B cell (primary cell): ENCODE measurements at regions not wholly inside any gene's neighbourhood (a gene's known extent, or its start where the extent isn't known, plus 50 kb on each side); places are given as distances from the start of the nearest gene placed in this dataset.

Experiments used
- ATAC-seq: fragments of 200-7000 bp; cut with Tn5 transposase; one replicate; pipeline ENCODE4 v1.10.0; 2021; ENCODE audit warnings: low read depth, mild to moderate bottlenecking, moderate number of reproducible peaks, moderate library complexity
- CTCF ChIA-PET: fragments of 350-600 bp; sonication (Branson Sonifier 250); formaldehyde crosslinking; loops from one replicate; lab custom pipeline; 2021; ENCODE audit warnings: antibody characterized with exemption, inconsistent platforms; lab: Charles Lee
- POLR2A ChIA-PET: fragments of 350-600 bp; sonication (Branson Sonifier 250); formaldehyde crosslinking; loops from one replicate; lab custom pipeline; 2021; ENCODE audit warnings: antibody characterized with exemption; lab: Charles Lee
- DNase-seq: peaks from one replicate; pipeline ENCODE4 v3.0.0; 2013
- H2AFZ ChIP-seq: 2 replicates; pipeline ENCODE4 v1.6.1; 2012; ENCODE audit warnings: mild to moderate bottlenecking, low read depth, low read length; ENCODE audit not compliant: insufficient read depth, poor library complexity, severe bottlenecking
- H3K27ac ChIP-seq, 2 donors: 1 replicate in 1 of 2; 2 replicates in 1 of 2; pipeline ENCODE4 v1.5.1; 2012 to 2013; ENCODE audit warnings: low read length in 2 of 2, mild to moderate bottlenecking in 2 of 2, moderate library complexity in 1 of 2
- H3K27me3 ChIP-seq, 4 experiments: fragments of 200-600 bp in 1 of 4; sonication (generic) in 1 of 4; replicated peaks in 1 of 4; 1 replicate in 2 of 4; 2 replicates in 2 of 4; pipeline versions ENCODE4 v1.6.1 to v1.7.0; 2013 to 2016; ENCODE audit warnings: low read length in 3 of 4, mild to moderate bottlenecking in 2 of 4, mixed read lengths in 1 of 4, moderate library complexity in 1 of 4; ENCODE audit not compliant: insufficient read depth in 4 of 4, control insufficient read depth in 3 of 4; ENCODE audit errors: control extremely low read depth in 1 of 4
- H3K36me3 ChIP-seq, 2 experiments: replicated peaks in 1 of 2; 1 replicate in 1 of 2; 2 replicates in 1 of 2; pipeline versions ENCODE4 v1.6.1 to v1.7.1; 2013; ENCODE audit warnings: low read length in 1 of 2; ENCODE audit not compliant: insufficient read depth in 2 of 2, control insufficient read depth in 1 of 2; ENCODE audit errors: control extremely low read depth in 1 of 2, extremely low read depth in 1 of 2
- H3K4me1 ChIP-seq, 2 donors: fragments of 200-600 bp in 1 of 2; sonication (generic) in 1 of 2; 1 replicate in 1 of 2; 2 replicates in 1 of 2; pipeline versions ENCODE4 v1.5.1 to v1.6.1; 2013 to 2017; ENCODE audit warnings: low read length in 2 of 2; ENCODE audit not compliant: control insufficient read depth in 2 of 2, insufficient read depth in 2 of 2
- H3K4me2 ChIP-seq: replicated peaks from 2 replicates; pipeline ENCODE3; 2012; ENCODE audit warnings: mild to moderate bottlenecking, low read depth, low read length; ENCODE audit not compliant: poor library complexity, severe bottlenecking
- H3K4me3 ChIP-seq, 5 experiments: fragments of 200-600 bp in 1 of 5; sonication (generic) in 1 of 5; 1 replicate in 3 of 5; 2 replicates in 2 of 5; pipeline versions ENCODE4 v1.5.1 to v1.7.0; 2011 to 2016; ENCODE audit warnings: low read length in 4 of 5, mild to moderate bottlenecking in 4 of 5, low read depth in 2 of 5, control low read depth in 1 of 5, moderate library complexity in 1 of 5; ENCODE audit not compliant: insufficient read depth in 1 of 5; ENCODE audit errors: control extremely low read depth in 1 of 5, extremely low read depth in 1 of 5
- H3K79me2 ChIP-seq: fragments of 200-600 bp; sonication (generic); one replicate; pipeline ENCODE4 v1.6.0; 2016; ENCODE audit warnings: low read length; ENCODE audit not compliant: control insufficient read depth, insufficient read depth
- H3K9ac ChIP-seq: fragments of 200-600 bp; sonication (generic); 2 replicates; pipeline ENCODE4 v1.6.1; 2017; ENCODE audit warnings: mild to moderate bottlenecking, low read length, moderate library complexity
- H3K9me3 ChIP-seq, 3 donors: one replicate each; pipeline versions ENCODE4 v1.6.1 to v1.7.1; 2013; ENCODE audit warnings: low read length in 2 of 3; ENCODE audit not compliant: control insufficient read depth in 2 of 3, insufficient read depth in 1 of 3; ENCODE audit errors: control extremely low read depth in 1 of 3
- H4K20me1 ChIP-seq: 2 replicates; pipeline ENCODE4 v1.6.0; 2012; ENCODE audit warnings: mild to moderate bottlenecking, low read length; ENCODE audit not compliant: insufficient read depth, control insufficient read depth, poor library complexity, severe bottlenecking
- H3K27ac Mint-ChIP-seq: one replicate; pipeline ENCODE4 v1.8.0; 2021; ENCODE audit warnings: mixed read lengths
- H3K27me3 Mint-ChIP-seq: one replicate; pipeline ENCODE4 v1.8.0; 2021; ENCODE audit warnings: mixed read lengths
- H3K4me1 Mint-ChIP-seq: one replicate; pipeline ENCODE4 v1.8.0; 2021; ENCODE audit warnings: mixed read lengths
- H3K4me3 Mint-ChIP-seq: one replicate; pipeline ENCODE4 v1.8.0; 2021; ENCODE audit warnings: mixed read lengths
- H3K9me3 Mint-ChIP-seq: one replicate; pipeline ENCODE4 v1.8.0; 2022; ENCODE audit warnings: mixed read lengths; ENCODE audit not compliant: insufficient read depth
- EZH2 ChIP-seq: IDR thresholded peaks from 2 replicates; pipeline ENCODE4 v1.6.1; 2012; ENCODE audit warnings: borderline replicate concordance, low read depth, mild to moderate bottlenecking, moderate library complexity, low read length; ENCODE audit not compliant: insufficient read depth, poor library complexity, severe bottlenecking
- WGBS: methylation state at CpG from one replicate; pipeline ENCODE4 v1.1.5; 2013; ENCODE audit warnings: missing lambda C conversion rate; ENCODE audit not compliant: insufficient coverage; 5-methylcytosine and 5-hydroxymethylcytosine counted together
- intact Hi-C: fragments of 100-400 bp; cut with micrococcal nuclease; formaldehyde crosslinking; loops from one replicate; pipeline ENCODE4 v1.10.0; 2022
- TF ChIP-seq, protein P1 (sequence below): fragments of 200-600 bp; IDR thresholded peaks from one replicate; pipeline ENCODE4 v1.8.0; 2022; ENCODE audit warnings: antibody characterized with exemption, mild to moderate bottlenecking

DNA sequence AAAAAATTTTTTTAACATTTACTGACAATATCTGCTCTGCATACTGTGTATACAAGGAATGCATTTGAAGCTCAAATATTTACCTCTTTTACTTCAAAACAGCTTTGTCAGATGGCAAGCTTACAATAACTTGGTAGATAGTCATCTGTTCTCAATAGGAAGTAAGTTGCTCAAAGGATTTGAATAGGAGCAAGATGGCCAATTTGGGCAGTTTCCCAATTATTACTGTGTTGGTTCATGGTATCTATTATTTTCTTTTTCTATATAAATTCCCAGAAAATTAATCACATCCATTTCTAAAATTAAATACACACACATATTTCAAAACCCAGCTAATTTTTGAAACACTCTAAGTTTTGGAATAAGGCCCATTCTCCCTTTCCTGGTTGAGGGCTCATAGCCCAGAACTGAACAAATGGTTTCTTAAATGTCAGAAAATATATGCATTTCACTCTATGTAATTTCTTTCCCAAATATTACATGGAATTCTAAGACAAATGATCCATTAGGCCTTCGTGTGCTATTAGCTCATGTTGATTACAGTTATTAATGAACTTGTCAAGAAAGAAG is 60.2 kb upstream of the BLTP1 start:
- Histone ChIP-seq H3K27me3 (peaks cover 0 to 8% (median 0%) of the 10 kb centered on the region in 4 experiments), H3K9me3 (no peaks in the 10 kb centered on the region), H3K27ac (no peak overlapping the region), H4K20me1 (no peaks in the 10 kb centered on the region), H3K36me3 (no peaks in the 10 kb centered on the region), H3K4me1 (no peaks in the 10 kb centered on the region), H3K9ac (no peak overlapping the region), H3K4me3 (no peak overlapping the region), H2AFZ (no peak overlapping the region), H3K79me2 (no peaks in the 10 kb centered on the region), H3K4me2 (no peak overlapping the region)
- ATAC-seq (no peak), DNase-seq (no peak)
- H3K27ac Mint-ChIP-seq: no peak overlapping the region
- POLR2A ChIA-PET: no interaction called here
- no peak overlapping the region for H3K4me3 Mint-ChIP-seq
- CTCF ChIA-PET: no interaction called here
- WGBS: no CpG with 5 or more reads among the region's 1 CpG
- intact Hi-C loops: no loop called here
- TF ChIP-seq, protein P1, sequence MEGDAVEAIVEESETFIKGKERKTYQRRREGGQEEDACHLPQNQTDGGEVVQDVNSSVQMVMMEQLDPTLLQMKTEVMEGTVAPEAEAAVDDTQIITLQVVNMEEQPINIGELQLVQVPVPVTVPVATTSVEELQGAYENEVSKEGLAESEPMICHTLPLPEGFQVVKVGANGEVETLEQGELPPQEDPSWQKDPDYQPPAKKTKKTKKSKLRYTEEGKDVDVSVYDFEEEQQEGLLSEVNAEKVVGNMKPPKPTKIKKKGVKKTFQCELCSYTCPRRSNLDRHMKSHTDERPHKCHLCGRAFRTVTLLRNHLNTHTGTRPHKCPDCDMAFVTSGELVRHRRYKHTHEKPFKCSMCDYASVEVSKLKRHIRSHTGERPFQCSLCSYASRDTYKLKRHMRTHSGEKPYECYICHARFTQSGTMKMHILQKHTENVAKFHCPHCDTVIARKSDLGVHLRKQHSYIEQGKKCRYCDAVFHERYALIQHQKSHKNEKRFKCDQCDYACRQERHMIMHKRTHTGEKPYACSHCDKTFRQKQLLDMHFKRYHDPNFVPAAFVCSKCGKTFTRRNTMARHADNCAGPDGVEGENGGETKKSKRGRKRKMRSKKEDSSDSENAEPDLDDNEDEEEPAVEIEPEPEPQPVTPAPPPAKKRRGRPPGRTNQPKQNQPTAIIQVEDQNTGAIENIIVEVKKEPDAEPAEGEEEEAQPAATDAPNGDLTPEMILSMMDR: no peak
- no peaks in the 10 kb centered on the region for H3K4me1 Mint-ChIP-seq
- peaks cover 14% of the 10 kb centered on the region for H3K27me3 Mint-ChIP-seq
- H3K9me3 Mint-ChIP-seq: no peaks in the 10 kb centered on the region

GRCh38 chr4:122091397-122091796 is 60.7 kb upstream of the BLTP1 start:
- no peak overlapping the region for H3K27ac ChIP-seq
- no peaks in the 10 kb centered on the region for H3K36me3 ChIP-seq
- H3K4me2 ChIP-seq: no peak overlapping the region
- no peak for DNase-seq
- intact Hi-C loops: no loop called here
- H3K4me3 Mint-ChIP-seq: no peak overlapping the region
- no peaks in the 10 kb centered on the region for H3K79me2 ChIP-seq
- H3K4me3 ChIP-seq: no peak overlapping the region
- ChIA-PET CTCF (no interaction called here), POLR2A (no interaction called here)
- no peak overlapping the region for H3K9ac ChIP-seq
- no peaks in the 10 kb centered on the region for H3K4me1 Mint-ChIP-seq
- no peaks in the 10 kb centered on the region for H4K20me1 ChIP-seq
- peaks cover 14% of the 10 kb centered on the region for H3K27me3 Mint-ChIP-seq
- no peaks in the 10 kb centered on the region for H3K4me1 ChIP-seq
- peaks cover 0 to 6% (median 0%) of the 10 kb centered on the region in 4 experiments for H3K27me3 ChIP-seq
- TF ChIP-seq, protein P1: no peak
- no peak for TF ChIP-seq EZH2
- H3K9me3 ChIP-seq: no peaks in the 10 kb centered on the region
- ATAC-seq: no peak
- no peaks in the 10 kb centered on the region for H3K9me3 Mint-ChIP-seq
- WGBS: no CpG with 5 or more reads among the region's 1 CpG
- H2AFZ ChIP-seq: no peak overlapping the region
- H3K27ac Mint-ChIP-seq: no peak overlapping the region
